Keratinocyte (primary cell): ENCODE measurements at regions not wholly inside any gene's neighbourhood (a gene's known extent, or its start where the extent isn't known, plus 50 kb on each side); places are given as distances from the start of the nearest gene placed in this dataset.

Experiments used
- DNase-seq: peaks from one replicate; pipeline ENCODE4 v3.0.0-alpha.2; 2011; ENCODE audit warnings: low read depth, missing footprints, low spot score
- FAIRE-seq: peaks from 2 replicates; lab custom pipeline; 2011; peaks lifted over from hg19 to GRCh38; lab: Jason Lieb, UNC
- H2AFZ ChIP-seq: 2 replicates; pipeline ENCODE4 v1.6.0; 2012; ENCODE audit warnings: low read length, control low read depth, inconsistent platforms; ENCODE audit not compliant: control insufficient read depth
- H3K27ac ChIP-seq: 2 replicates; pipeline ENCODE4 v1.5.1; 2011; ENCODE audit warnings: low read length; ENCODE audit not compliant: control insufficient read depth, insufficient read depth
- H3K27me3 ChIP-seq: 3 replicates; pipeline ENCODE4 v1.6.0; 2011; ENCODE audit warnings: low read length; ENCODE audit not compliant: control insufficient read depth, insufficient read depth; ENCODE audit errors: extremely low read depth
- H3K36me3 ChIP-seq, 2 experiments: 2 replicates in 1 of 2; 3 replicates in 1 of 2; pipeline ENCODE4 v1.5.1; 2011; ENCODE audit warnings: low read length in 2 of 2, mild to moderate bottlenecking in 1 of 2; ENCODE audit not compliant: control insufficient read depth in 2 of 2, insufficient read depth in 2 of 2; ENCODE audit errors: extremely low read depth in 1 of 2
- H3K4me1 ChIP-seq: 3 replicates; pipeline ENCODE4 v1.5.1; 2011; ENCODE audit warnings: low read length; ENCODE audit not compliant: control insufficient read depth, insufficient read depth; ENCODE audit errors: extremely low read depth
- H3K4me2 ChIP-seq: 3 replicates; pipeline ENCODE4 v1.6.0; 2011; ENCODE audit warnings: low read depth, low read length; ENCODE audit not compliant: control insufficient read depth, insufficient read depth; ENCODE audit errors: extremely low read depth
- H3K4me3 ChIP-seq, 3 experiments: fragments of 200-600 bp in 1 of 3; sonication (generic) in 1 of 3; 2 replicates in 2 of 3; 3 replicates in 1 of 3; pipeline ENCODE4 v1.5.1; 2011 to 2016; ENCODE audit warnings: low read length in 3 of 3, mild to moderate bottlenecking in 3 of 3, control low read depth in 2 of 3, inconsistent platforms in 1 of 3, low read depth in 1 of 3, mixed read lengths in 1 of 3, mixed run types in 1 of 3, moderate library complexity in 1 of 3; ENCODE audit not compliant: control insufficient read depth in 2 of 3, insufficient read depth in 2 of 3; ENCODE audit errors: extremely low read depth in 1 of 3
- H3K79me2 ChIP-seq: 2 replicates; pipeline ENCODE4 v1.6.0; 2012; ENCODE audit warnings: low read length; ENCODE audit not compliant: control insufficient read depth, insufficient read depth
- H3K9ac ChIP-seq: 3 replicates; pipeline ENCODE4 v1.6.0; 2011; ENCODE audit warnings: low read length; ENCODE audit not compliant: control insufficient read depth, insufficient read depth; ENCODE audit errors: extremely low read depth
- H3K9me1 ChIP-seq: 3 replicates; pipeline ENCODE4 v1.6.0; 2011; ENCODE audit warnings: low read length; ENCODE audit not compliant: control insufficient read depth, insufficient read depth; ENCODE audit errors: extremely low read depth
- H3K9me3 ChIP-seq: 2 replicates; pipeline ENCODE4 v1.5.1; 2012; ENCODE audit warnings: low read depth, low read length; ENCODE audit not compliant: control insufficient read depth
- H4K20me1 ChIP-seq: 3 replicates; pipeline ENCODE4 v1.6.0; 2011; ENCODE audit warnings: low read length; ENCODE audit not compliant: control insufficient read depth, insufficient read depth; ENCODE audit errors: extremely low read depth
- CTCF ChIP-seq, 3 experiments: IDR thresholded peaks in 1 of 3; conservative IDR thresholded peaks in 1 of 3; optimal IDR thresholded peaks in 1 of 3; 2 replicates in 2 of 3; 3 replicates in 1 of 3; pipeline versions ENCODE3 to v1.5.1; 2011; ENCODE audit warnings: low read length in 3 of 3, mild to moderate bottlenecking in 3 of 3, moderate library complexity in 2 of 3, control low read depth in 1 of 3, inconsistent platforms in 1 of 3; ENCODE audit not compliant: insufficient read depth in 2 of 3; ENCODE audit errors: extremely low read depth in 1 of 3
- EZH2 ChIP-seq: IDR thresholded peaks from one replicate; pipeline ENCODE4 v1.6.1; 2012; ENCODE audit warnings: inconsistent platforms, mild to moderate bottlenecking, low read length, moderate library complexity
- dilution Hi-C: fragments of 300-500 bp; cut with MboI; formaldehyde crosslinking; loops from one replicate; pipeline ENCODE4 v1.7.0; 2020; ENCODE audit warnings: low sequenced_read_pairs; ENCODE audit not compliant: extremely low pct_ligation_motif_present

DNA sequence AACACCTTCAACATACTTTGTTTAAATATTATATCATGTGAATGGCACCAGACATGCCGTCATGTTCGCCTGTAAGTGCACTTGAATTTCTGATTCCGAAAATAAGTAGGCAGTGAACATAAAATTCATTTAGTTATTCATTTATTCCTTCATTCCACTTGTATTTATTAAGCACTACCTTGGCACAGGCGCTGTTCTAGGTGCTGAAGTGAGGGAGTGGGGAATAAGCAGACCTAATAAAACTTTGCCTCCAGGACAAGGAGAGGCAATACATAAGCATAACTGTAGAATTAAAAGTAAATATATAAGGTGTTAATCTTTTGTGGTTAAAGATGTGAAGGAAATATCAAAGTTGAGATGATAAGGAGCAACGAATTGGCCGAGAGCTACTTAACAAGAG is 297.4 kb downstream of the TENT4A start:
- H3K4me2 ChIP-seq, result no peak overlapping the region
- H3K9me1 ChIP-seq, result no peaks in the 10 kb centered on the region
- DNase-seq, result no peak
- H3K27ac ChIP-seq, result no peak overlapping the region
- no peaks in the 10 kb centered on the region for H4K20me1 ChIP-seq
- no peaks in the 10 kb centered on the region for H3K36me3 ChIP-seq
- H2AFZ ChIP-seq, result no peak overlapping the region
- no peak for FAIRE-seq
- H3K9ac ChIP-seq, result no peak overlapping the region
- no peaks in the 10 kb centered on the region for H3K9me3 ChIP-seq
- H3K79me2 ChIP-seq, result no peaks in the 10 kb centered on the region
- H3K4me1 ChIP-seq, result no peaks in the 10 kb centered on the region
- no peaks in the 10 kb centered on the region for H3K27me3 ChIP-seq
- TF ChIP-seq EZH2 (no peak), CTCF (optimal IDR thresholded peaks at IDR 0.05 in 1 of 3, IDR thresholded peaks at IDR 0.05 in 1 of 3, conservative IDR thresholded peaks at IDR 0.05 in 1 of 3; ENCODE audit: extremely low read depth in 1 of 3, insufficient read depth in 2 of 3, low read length in 3 of 3) (no peak)
- dilution Hi-C loops, result no loop called here
- H3K4me3 ChIP-seq, result no peak overlapping the region

- Histone ChIP-seq H3K9me1 (no peaks in the 10 kb centered on the region), H3K4me1 (no peaks in the 10 kb centered on the region), H3K9me3 (no peaks in the 10 kb centered on the region), H3K79me2 (no peaks in the 10 kb centered on the region), H3K36me3 (no peaks in the 10 kb centered on the region), H3K27me3 (no peaks in the 10 kb centered on the region), H3K27ac (no peak overlapping the region), H4K20me1 (no peaks in the 10 kb centered on the region), H3K9ac (no peak overlapping the region), H3K4me3 (no peak overlapping the region), H3K4me2 (no peak overlapping the region), H2AFZ (no peak overlapping the region)
- dilution Hi-C loops, result no loop called here
- TF ChIP-seq CTCF (optimal IDR thresholded peaks at IDR 0.05 in 1 of 3, IDR thresholded peaks at IDR 0.05 in 1 of 3, conservative IDR thresholded peaks at IDR 0.05 in 1 of 3; ENCODE audit: extremely low read depth in 1 of 3, insufficient read depth in 2 of 3, low read length in 3 of 3) (no peak), EZH2 (no peak)
- FAIRE-seq (no peak), DNase-seq (no peak)
These were observed 298.8 kb downstream of the TENT4A start for GRCh38 chr5:7012057-7012456.
